IMR-90 (cell line): ENCODE measurements at regions not wholly inside any gene's neighbourhood (a gene's known extent, or its start where the extent isn't known, plus 50 kb on each side); places are given as distances from the start of the nearest gene placed in this dataset.

ENCODE experiments used
- BHLHE40 ChIP-seq: fragments of 150-350 bp; IDR thresholded peaks from 2 replicates; pipeline ENCODE4 v1.6.1; 2016; ENCODE audit warnings: mild to moderate bottlenecking, low read depth, low read length
- FOS ChIP-seq: fragments of 150-350 bp; IDR thresholded peaks from 2 replicates; pipeline ENCODE4 v1.6.1; 2016; ENCODE audit warnings: low read depth, low read length
- MAFK ChIP-seq: IDR thresholded peaks from 2 replicates; pipeline ENCODE4 v1.6.1; 2012; ENCODE audit warnings: low read depth, low read length, improper control_type of control experiment
- MAZ ChIP-seq: IDR thresholded peaks from 2 replicates; pipeline ENCODE4 v1.6.1; 2012; ENCODE audit warnings: low read depth, mild to moderate bottlenecking, low read length, improper control_type of control experiment, moderate library complexity, borderline replicate concordance
- MXI1 ChIP-seq: IDR thresholded peaks from 2 replicates; pipeline ENCODE4 v1.6.1; 2012; ENCODE audit warnings: low read depth, mild to moderate bottlenecking, low read length, moderate library complexity, borderline replicate concordance
- POLR2A ChIP-seq: IDR thresholded peaks from 2 replicates; pipeline ENCODE4 v1.6.1; 2012; ENCODE audit warnings: mild to moderate bottlenecking, low read depth, low read length
- RAD21 ChIP-seq: IDR thresholded peaks from 2 replicates; pipeline ENCODE4 v1.6.1; 2012; ENCODE audit warnings: low read length, improper control_type of control experiment
- RCOR1 ChIP-seq: IDR thresholded peaks from 2 replicates; pipeline ENCODE4 v1.6.1; 2012; ENCODE audit warnings: mild to moderate bottlenecking, low read length, improper control_type of control experiment; ENCODE audit not compliant: insufficient replicate concordance
- RFX5 ChIP-seq: IDR thresholded peaks from 2 replicates; pipeline ENCODE4 v1.8.0; 2012; ENCODE audit warnings: low read depth, mild to moderate bottlenecking, low read length, moderate library complexity
- SMC3 ChIP-seq: fragments of 150-350 bp; IDR thresholded peaks from 2 replicates; pipeline ENCODE4 v1.6.1; 2016; ENCODE audit warnings: low read depth, mild to moderate bottlenecking, antibody characterized with exemption, low read length, moderate library complexity
- TF ChIP-seq, protein P1 (sequence below): fragments of 150-350 bp; IDR thresholded peaks from 2 replicates; pipeline ENCODE4 v1.6.1; 2017; ENCODE audit warnings: mild to moderate bottlenecking, antibody characterized with exemption, low read length, low read depth
- TF ChIP-seq, protein P2 (sequence below): conservative IDR thresholded peaks from 2 replicates; pipeline ENCODE4 v1.5.1; 2012; ENCODE audit warnings: mild to moderate bottlenecking, low read depth, low read length, improper control_type of control experiment
- TF ChIP-seq, protein P3 (sequence below): fragments of 150-350 bp; IDR thresholded peaks from 2 replicates; pipeline ENCODE4 v1.6.1; 2016; ENCODE audit warnings: low read depth, mild to moderate bottlenecking, low read length, moderate library complexity, borderline replicate concordance

DNA sequence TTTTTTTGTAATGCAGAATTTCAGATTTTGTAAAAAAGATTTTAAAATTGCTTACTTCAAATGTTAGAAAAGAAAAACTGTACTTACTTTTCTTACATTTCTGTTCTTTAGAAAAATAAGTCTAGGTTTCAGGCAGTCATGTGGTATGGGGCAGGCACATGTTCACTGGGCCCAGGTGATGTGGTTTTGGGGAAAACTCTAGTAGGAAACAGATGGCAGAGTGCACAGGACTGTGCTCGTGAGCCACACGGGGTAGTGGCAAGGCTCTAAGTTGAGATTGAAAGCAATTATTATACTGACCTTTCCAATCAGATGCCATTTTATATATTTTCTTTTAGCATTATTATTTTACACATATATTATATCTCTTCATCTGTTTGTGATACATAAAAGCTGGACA is 1036.9 kb upstream of the TMEFF2 start:
- TF ChIP-seq BHLHE40 = no peak
- TF ChIP-seq MAZ = no peak
- TF ChIP-seq POLR2A = no peak
- TF ChIP-seq, protein P1, sequence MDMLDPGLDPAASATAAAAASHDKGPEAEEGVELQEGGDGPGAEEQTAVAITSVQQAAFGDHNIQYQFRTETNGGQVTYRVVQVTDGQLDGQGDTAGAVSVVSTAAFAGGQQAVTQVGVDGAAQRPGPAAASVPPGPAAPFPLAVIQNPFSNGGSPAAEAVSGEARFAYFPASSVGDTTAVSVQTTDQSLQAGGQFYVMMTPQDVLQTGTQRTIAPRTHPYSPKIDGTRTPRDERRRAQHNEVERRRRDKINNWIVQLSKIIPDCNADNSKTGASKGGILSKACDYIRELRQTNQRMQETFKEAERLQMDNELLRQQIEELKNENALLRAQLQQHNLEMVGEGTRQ = no peak
- TF ChIP-seq RCOR1 = no peak
- TF ChIP-seq, protein P2, sequence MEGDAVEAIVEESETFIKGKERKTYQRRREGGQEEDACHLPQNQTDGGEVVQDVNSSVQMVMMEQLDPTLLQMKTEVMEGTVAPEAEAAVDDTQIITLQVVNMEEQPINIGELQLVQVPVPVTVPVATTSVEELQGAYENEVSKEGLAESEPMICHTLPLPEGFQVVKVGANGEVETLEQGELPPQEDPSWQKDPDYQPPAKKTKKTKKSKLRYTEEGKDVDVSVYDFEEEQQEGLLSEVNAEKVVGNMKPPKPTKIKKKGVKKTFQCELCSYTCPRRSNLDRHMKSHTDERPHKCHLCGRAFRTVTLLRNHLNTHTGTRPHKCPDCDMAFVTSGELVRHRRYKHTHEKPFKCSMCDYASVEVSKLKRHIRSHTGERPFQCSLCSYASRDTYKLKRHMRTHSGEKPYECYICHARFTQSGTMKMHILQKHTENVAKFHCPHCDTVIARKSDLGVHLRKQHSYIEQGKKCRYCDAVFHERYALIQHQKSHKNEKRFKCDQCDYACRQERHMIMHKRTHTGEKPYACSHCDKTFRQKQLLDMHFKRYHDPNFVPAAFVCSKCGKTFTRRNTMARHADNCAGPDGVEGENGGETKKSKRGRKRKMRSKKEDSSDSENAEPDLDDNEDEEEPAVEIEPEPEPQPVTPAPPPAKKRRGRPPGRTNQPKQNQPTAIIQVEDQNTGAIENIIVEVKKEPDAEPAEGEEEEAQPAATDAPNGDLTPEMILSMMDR = no peak
- no peak for TF ChIP-seq MXI1
- no peak for TF ChIP-seq MAFK
- TF ChIP-seq, protein P3, sequence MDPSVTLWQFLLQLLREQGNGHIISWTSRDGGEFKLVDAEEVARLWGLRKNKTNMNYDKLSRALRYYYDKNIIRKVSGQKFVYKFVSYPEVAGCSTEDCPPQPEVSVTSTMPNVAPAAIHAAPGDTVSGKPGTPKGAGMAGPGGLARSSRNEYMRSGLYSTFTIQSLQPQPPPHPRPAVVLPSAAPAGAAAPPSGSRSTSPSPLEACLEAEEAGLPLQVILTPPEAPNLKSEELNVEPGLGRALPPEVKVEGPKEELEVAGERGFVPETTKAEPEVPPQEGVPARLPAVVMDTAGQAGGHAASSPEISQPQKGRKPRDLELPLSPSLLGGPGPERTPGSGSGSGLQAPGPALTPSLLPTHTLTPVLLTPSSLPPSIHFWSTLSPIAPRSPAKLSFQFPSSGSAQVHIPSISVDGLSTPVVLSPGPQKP = no peak
- no peak for TF ChIP-seq SMC3
- no peak for TF ChIP-seq RAD21
- TF ChIP-seq RFX5 = no peak
- TF ChIP-seq FOS = no peak
